GM10248 (cell line): ENCODE measurements at regions not wholly inside any gene's neighbourhood (a gene's known extent, or its start where the extent isn't known, plus 50 kb on each side); places are given as distances from the start of the nearest gene placed in this dataset.

Experiments
- CTCF ChIA-PET: fragments of 300-600 bp; sonication (Branson Sonifier 250); formaldehyde crosslinking; extraction: SDS; loops from one replicate; lab custom pipeline; 2021; ENCODE audit warnings: antibody characterized with exemption; lab: Yijun Ruan, JAX
- POLR2A ChIA-PET: fragments of 350-650 bp; sonication (Branson Sonifier 250); formaldehyde crosslinking; extraction: SDS; loops from one replicate; lab custom pipeline; 2020; ENCODE audit warnings: antibody characterized with exemption; lab: Yijun Ruan, JAX
- DNase-seq: peaks from one replicate; pipeline ENCODE4 v3.0.0; 2012; ENCODE audit errors: extremely low spot score
- CTCF ChIP-seq: IDR thresholded peaks from 2 replicates; pipeline ENCODE4 v1.5.1; 2012; ENCODE audit warnings: mild to moderate bottlenecking, low read depth; ENCODE audit errors: extremely low read depth, missing control alignments, control extremely low read depth

- CTCF ChIA-PET, result interaction anchor here (1.1 kb wide), 1 partner anchor 68 kb away, joined by 3 read pairs; no protein-coding TSS in a partner anchor
Measured at GRCh38 chr2:236503100-236503499, 66.5 kb upstream of the ACKR3 start.

GRCh38 chr2:236503583-236503982 lies 66.0 kb upstream of the ACKR3 start:
- ChIA-PET CTCF (interaction anchor here (1.1 kb wide), 1 partner anchor 67 kb away, joined by 3 read pairs; no protein-coding TSS in a partner anchor), POLR2A (no interaction called here)
- no peak for DNase-seq
- no peak for TF ChIP-seq CTCF

More at GRCh38 chr2:236503100-236503499, 66.5 kb upstream of the ACKR3 start:
- no peak for DNase-seq
- POLR2A ChIA-PET, result no interaction called here
- TF ChIP-seq CTCF, result peak; percentile 22

GRCh38 chr2:236505041-236505440 lies 64.6 kb upstream of the ACKR3 start:
- ChIA-PET POLR2A (no interaction called here), CTCF (no interaction called here)
- DNase-seq, result no peak
- TF ChIP-seq CTCF, result no peak

GRCh38 chr2:236505648-236506047 lies 64.0 kb upstream of the ACKR3 start:
- CTCF ChIA-PET, result interaction anchor here (1.8 kb wide), 1 partner anchor 64 kb away, joined by 5 read pairs; the partner anchor contains the start of gene ACKR3
- no peak for TF ChIP-seq CTCF
- no peak for DNase-seq
- POLR2A ChIA-PET, result no interaction called here

- ChIA-PET CTCF (interaction anchor here (1.8 kb wide), 1 partner anchor 62 kb away, joined by 5 read pairs; the partner anchor contains the start of gene ACKR3), POLR2A (no interaction called here)
- DNase-seq, result peak; percentile 55
- TF ChIP-seq CTCF, result no peak
Measured at GRCh38 chr2:236507393-236508085, 62.1 kb upstream of the ACKR3 start.

- POLR2A ChIA-PET, result no interaction called here
- no peak for DNase-seq
- CTCF ChIA-PET, result interaction anchor here (1.8 kb wide), 1 partner anchor 9 kb away, joined by 8 read pairs; no protein-coding TSS in a partner anchor
- no peak for TF ChIP-seq CTCF
Measured at GRCh38 chr2:236508466-236508865, 61.2 kb upstream of the ACKR3 start.
